Liver (tissue), 8 donors: ENCODE measurements at regions not wholly inside any gene's neighbourhood (a gene's known extent, or its start where the extent isn't known, plus 50 kb on each side); places are given as distances from the start of the nearest gene placed in this dataset.

Experiments used
- DNase-seq: peaks from one replicate; pipeline ENCODE4 v3.0.0-alpha.2; 2017; ENCODE audit warnings: low spot score
- H3K27ac ChIP-seq, 2 donors: one replicate each; pipeline ENCODE4 v1.7.0; 2013; ENCODE audit warnings: inconsistent platforms in 2 of 2, low read length in 2 of 2, control low read depth in 1 of 2, low read depth in 1 of 2, mild to moderate bottlenecking in 1 of 2
- H3K27me3 ChIP-seq, 4 donors: one replicate each; pipeline versions ENCODE4 v1.6.1 to v1.7.0; 2013; ENCODE audit warnings: low read length in 3 of 4, inconsistent platforms in 1 of 4, mild to moderate bottlenecking in 1 of 4, moderate library complexity in 1 of 4; ENCODE audit not compliant: control insufficient read depth in 4 of 4, insufficient read depth in 4 of 4
- H3K36me3 ChIP-seq, 4 donors: one replicate each; pipeline versions ENCODE4 v1.6.1 to v1.7.0; 2013; ENCODE audit warnings: low read length in 3 of 4, mild to moderate bottlenecking in 3 of 4, low read depth in 1 of 4, moderate library complexity in 1 of 4; ENCODE audit not compliant: control insufficient read depth in 4 of 4, insufficient read depth in 3 of 4
- H3K4me1 ChIP-seq, 4 donors: one replicate each; pipeline versions ENCODE4 v1.6.1 to v1.7.0; 2013; ENCODE audit warnings: low read length in 3 of 4, mild to moderate bottlenecking in 3 of 4, moderate library complexity in 1 of 4; ENCODE audit not compliant: control insufficient read depth in 4 of 4, insufficient read depth in 4 of 4
- H3K4me3 ChIP-seq, 3 donors: one replicate each; pipeline versions ENCODE4 v1.6.1 to v1.7.0; 2013; ENCODE audit warnings: low read length in 3 of 3, control low read depth in 1 of 3, low read depth in 1 of 3, mild to moderate bottlenecking in 1 of 3
- H3K9ac ChIP-seq, 2 donors: one replicate each; pipeline ENCODE4 v1.7.0; 2013; ENCODE audit warnings: low read length in 2 of 2, mild to moderate bottlenecking in 2 of 2, moderate library complexity in 2 of 2, control low read depth in 1 of 2, low read depth in 1 of 2
- H3K9me3 ChIP-seq, 4 donors: one replicate each; pipeline versions ENCODE4 v1.6.1 to v1.7.0; 2013; ENCODE audit warnings: low read length in 3 of 4; ENCODE audit not compliant: control insufficient read depth in 4 of 4
- EGR1 ChIP-seq, 2 donors: IDR thresholded peaks; 2 replicates each; pipeline ENCODE4 v1.6.1; 2016 to 2018; ENCODE audit warnings: antibody characterized with exemption in 2 of 2, low read depth in 2 of 2
- FOXA1 ChIP-seq: IDR thresholded peaks from 2 replicates; pipeline ENCODE4 v1.6.1; 2016; ENCODE audit warnings: antibody characterized with exemption
- FOXA2 ChIP-seq: IDR thresholded peaks from 2 replicates; pipeline ENCODE4 v1.6.1; 2016; ENCODE audit warnings: antibody characterized with exemption
- GABPA ChIP-seq, 2 donors: IDR thresholded peaks in 1 of 2; conservative IDR thresholded peaks in 1 of 2; 2 replicates each; pipeline ENCODE4 v1.6.1; 2016; ENCODE audit warnings: antibody characterized with exemption in 2 of 2, mild to moderate bottlenecking in 1 of 2, moderate library complexity in 1 of 2
- HNF4A ChIP-seq, 2 donors: conservative IDR thresholded peaks; 2 replicates each; pipeline ENCODE4 v1.6.1; 2016; ENCODE audit warnings: antibody characterized with exemption in 2 of 2, mild to moderate bottlenecking in 2 of 2
- HNF4G ChIP-seq: IDR thresholded peaks from 2 replicates; pipeline ENCODE4 v1.6.1; 2016; ENCODE audit warnings: antibody characterized with exemption
- JUND ChIP-seq, 2 donors: IDR thresholded peaks; 2 replicates each; pipeline ENCODE4 v1.6.1; 2016; ENCODE audit warnings: antibody characterized with exemption in 2 of 2
- NR2F2 ChIP-seq: IDR thresholded peaks from 2 replicates; pipeline ENCODE4 v1.6.1; 2016; ENCODE audit warnings: antibody characterized with exemption
- RAD21 ChIP-seq, 2 donors: IDR thresholded peaks; 2 replicates each; pipeline ENCODE4 v1.6.1; 2016; ENCODE audit warnings: antibody characterized with exemption in 2 of 2, mild to moderate bottlenecking in 2 of 2
- RXRA ChIP-seq, 2 donors: IDR thresholded peaks; 2 replicates each; pipeline ENCODE4 v1.6.1; 2017 to 2018; ENCODE audit warnings: antibody characterized with exemption in 2 of 2, mild to moderate bottlenecking in 1 of 2
- TAF1 ChIP-seq: conservative IDR thresholded peaks from 2 replicates; pipeline ENCODE4 v1.6.1; 2016; ENCODE audit warnings: antibody characterized with exemption, mild to moderate bottlenecking
- YY1 ChIP-seq: IDR thresholded peaks from 2 replicates; pipeline ENCODE4 v1.6.1; 2016; ENCODE audit warnings: antibody characterized with exemption, mild to moderate bottlenecking
- WGBS: extraction: QIAGEN DNeasy Blood & Tissue Kit; methylation state at CpG from one replicate; pipeline ENCODE4 v1.1.7; 2013; 5-methylcytosine and 5-hydroxymethylcytosine counted together
- TF ChIP-seq, protein P1 (sequence below): IDR thresholded peaks from 2 replicates; pipeline ENCODE4 v1.6.1; 2016; ENCODE audit warnings: antibody characterized with exemption
- TF ChIP-seq, protein P2 (sequence below): IDR thresholded peaks from 2 replicates; pipeline ENCODE4 v1.6.1; 2016; ENCODE audit warnings: antibody characterized with exemption, mild to moderate bottlenecking
- TF ChIP-seq, protein P3 (sequence below): fragments of 150-350 bp; IDR thresholded peaks from 2 replicates; pipeline ENCODE4 v1.5.1; 2017; ENCODE audit warnings: improper control_type of control experiment, low read depth, low read length; ENCODE audit not compliant: missing input control
- donor health status: healthy.
- donor health status: healthy.
- donor health status: healthy.
- donor health status: healthy.
- donor health status: healthy.

- Histone ChIP-seq H3K27me3 (no peaks in the 10 kb centered on the region), H3K27ac (no peak overlapping the region), H3K36me3 (no peaks in the 10 kb centered on the region), H3K4me3 (no peak overlapping the region), H3K4me1 (no peaks in the 10 kb centered on the region), H3K9ac (no peak overlapping the region), H3K9me3 (no peaks in the 10 kb centered on the region)
- WGBS, result 81% methylated on average over 4 of the region's 4 CpGs
- DNase-seq, result no peak
- TF ChIP-seq TAF1 (no peak), HNF4G (no peak), NR2F2 (no peak), GABPA (IDR thresholded peaks at IDR 0.05 in 1 of 2, conservative IDR thresholded peaks at IDR 0.05 in 1 of 2) (no peak), JUND (IDR thresholded peaks at IDR 0.05) (no peak), HNF4A (conservative IDR thresholded peaks at IDR 0.05) (no peak), EGR1 (IDR thresholded peaks at IDR 0.05; ENCODE audit: low read depth in 2 of 2) (no peak)
Observed at GRCh38 chr5:2992806-2993205, 241.3 kb upstream of the IRX2 start.

- Histone ChIP-seq H3K9ac (no peak overlapping the region), H3K4me3 (no peak overlapping the region), H3K27me3 (no peaks in the 10 kb centered on the region), H3K9me3 (no peaks in the 10 kb centered on the region), H3K27ac (no peak overlapping the region), H3K36me3 (no peaks in the 10 kb centered on the region), H3K4me1 (no peaks in the 10 kb centered on the region)
- TF ChIP-seq YY1, result no peak
- no peak for TF ChIP-seq FOXA1
- TF ChIP-seq GABPA (IDR thresholded peaks at IDR 0.05 in 1 of 2, conservative IDR thresholded peaks at IDR 0.05 in 1 of 2), result no peak
- DNase-seq, result no peak
- WGBS, result 31% methylated on average over 10 of the region's 10 CpGs
Observed at GRCh38 chr5:2991884-2992283, 240.4 kb upstream of the IRX2 start.

GRCh38 chr5:2989517-2989916 is 238.0 kb upstream of the IRX2 start:
- H3K9me3 ChIP-seq, result no peaks in the 10 kb centered on the region
- no peak for DNase-seq
- H3K27ac ChIP-seq, result no peak overlapping the region
- no peak overlapping the region for H3K9ac ChIP-seq
- no peaks in the 10 kb centered on the region for H3K36me3 ChIP-seq
- no peak overlapping the region for H3K4me3 ChIP-seq
- H3K4me1 ChIP-seq, result no peaks in the 10 kb centered on the region
- H3K27me3 ChIP-seq, result no peaks in the 10 kb centered on the region
- WGBS, result 51% methylated on average over 8 of the region's 8 CpGs
- TF ChIP-seq HNF4G (no peak), FOXA1 (no peak), TAF1 (no peak), YY1 (no peak), GABPA (IDR thresholded peaks at IDR 0.05 in 1 of 2, conservative IDR thresholded peaks at IDR 0.05 in 1 of 2) (no peak), FOXA2 (no peak), JUND (IDR thresholded peaks at IDR 0.05) (no peak), EGR1 (IDR thresholded peaks at IDR 0.05; ENCODE audit: low read depth in 2 of 2) (no peak), RAD21 (IDR thresholded peaks at IDR 0.05) (no peak), RXRA (IDR thresholded peaks at IDR 0.05) (no peak)
- TF ChIP-seq, protein P1, sequence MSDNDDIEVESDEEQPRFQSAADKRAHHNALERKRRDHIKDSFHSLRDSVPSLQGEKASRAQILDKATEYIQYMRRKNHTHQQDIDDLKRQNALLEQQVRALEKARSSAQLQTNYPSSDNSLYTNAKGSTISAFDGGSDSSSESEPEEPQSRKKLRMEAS, result no peak
- TF ChIP-seq, protein P2, sequence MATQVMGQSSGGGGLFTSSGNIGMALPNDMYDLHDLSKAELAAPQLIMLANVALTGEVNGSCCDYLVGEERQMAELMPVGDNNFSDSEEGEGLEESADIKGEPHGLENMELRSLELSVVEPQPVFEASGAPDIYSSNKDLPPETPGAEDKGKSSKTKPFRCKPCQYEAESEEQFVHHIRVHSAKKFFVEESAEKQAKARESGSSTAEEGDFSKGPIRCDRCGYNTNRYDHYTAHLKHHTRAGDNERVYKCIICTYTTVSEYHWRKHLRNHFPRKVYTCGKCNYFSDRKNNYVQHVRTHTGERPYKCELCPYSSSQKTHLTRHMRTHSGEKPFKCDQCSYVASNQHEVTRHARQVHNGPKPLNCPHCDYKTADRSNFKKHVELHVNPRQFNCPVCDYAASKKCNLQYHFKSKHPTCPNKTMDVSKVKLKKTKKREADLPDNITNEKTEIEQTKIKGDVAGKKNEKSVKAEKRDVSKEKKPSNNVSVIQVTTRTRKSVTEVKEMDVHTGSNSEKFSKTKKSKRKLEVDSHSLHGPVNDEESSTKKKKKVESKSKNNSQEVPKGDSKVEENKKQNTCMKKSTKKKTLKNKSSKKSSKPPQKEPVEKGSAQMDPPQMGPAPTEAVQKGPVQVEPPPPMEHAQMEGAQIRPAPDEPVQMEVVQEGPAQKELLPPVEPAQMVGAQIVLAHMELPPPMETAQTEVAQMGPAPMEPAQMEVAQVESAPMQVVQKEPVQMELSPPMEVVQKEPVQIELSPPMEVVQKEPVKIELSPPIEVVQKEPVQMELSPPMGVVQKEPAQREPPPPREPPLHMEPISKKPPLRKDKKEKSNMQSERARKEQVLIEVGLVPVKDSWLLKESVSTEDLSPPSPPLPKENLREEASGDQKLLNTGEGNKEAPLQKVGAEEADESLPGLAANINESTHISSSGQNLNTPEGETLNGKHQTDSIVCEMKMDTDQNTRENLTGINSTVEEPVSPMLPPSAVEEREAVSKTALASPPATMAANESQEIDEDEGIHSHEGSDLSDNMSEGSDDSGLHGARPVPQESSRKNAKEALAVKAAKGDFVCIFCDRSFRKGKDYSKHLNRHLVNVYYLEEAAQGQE, result no peak
- TF ChIP-seq, protein P3, sequence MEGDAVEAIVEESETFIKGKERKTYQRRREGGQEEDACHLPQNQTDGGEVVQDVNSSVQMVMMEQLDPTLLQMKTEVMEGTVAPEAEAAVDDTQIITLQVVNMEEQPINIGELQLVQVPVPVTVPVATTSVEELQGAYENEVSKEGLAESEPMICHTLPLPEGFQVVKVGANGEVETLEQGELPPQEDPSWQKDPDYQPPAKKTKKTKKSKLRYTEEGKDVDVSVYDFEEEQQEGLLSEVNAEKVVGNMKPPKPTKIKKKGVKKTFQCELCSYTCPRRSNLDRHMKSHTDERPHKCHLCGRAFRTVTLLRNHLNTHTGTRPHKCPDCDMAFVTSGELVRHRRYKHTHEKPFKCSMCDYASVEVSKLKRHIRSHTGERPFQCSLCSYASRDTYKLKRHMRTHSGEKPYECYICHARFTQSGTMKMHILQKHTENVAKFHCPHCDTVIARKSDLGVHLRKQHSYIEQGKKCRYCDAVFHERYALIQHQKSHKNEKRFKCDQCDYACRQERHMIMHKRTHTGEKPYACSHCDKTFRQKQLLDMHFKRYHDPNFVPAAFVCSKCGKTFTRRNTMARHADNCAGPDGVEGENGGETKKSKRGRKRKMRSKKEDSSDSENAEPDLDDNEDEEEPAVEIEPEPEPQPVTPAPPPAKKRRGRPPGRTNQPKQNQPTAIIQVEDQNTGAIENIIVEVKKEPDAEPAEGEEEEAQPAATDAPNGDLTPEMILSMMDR, result no peak
